Progenitor cell of endocrine pancreas (in vitro differentiated cells): ENCODE measurements at regions not wholly inside any gene's neighbourhood (a gene's known extent, or its start where the extent isn't known, plus 50 kb on each side); places are given as distances from the start of the nearest gene placed in this dataset.

ENCODE experiments used
- DNase-seq: peaks from one replicate; pipeline ENCODE4 v3.0.0; 2021; ENCODE audit warnings: low spot score; ENCODE audit not compliant: unreplicated experiment
- H3K27ac Mint-ChIP-seq: 2 replicates; pipeline ENCODE4 v1.8.0; 2021; ENCODE audit warnings: mild to moderate bottlenecking, moderate library complexity, mixed read lengths
- H3K27me3 Mint-ChIP-seq: 2 replicates; pipeline ENCODE4 v1.8.0; 2021; ENCODE audit warnings: mixed read lengths
- H3K36me3 Mint-ChIP-seq: 2 replicates; pipeline ENCODE4 v1.8.0; 2022; ENCODE audit warnings: mixed read lengths; ENCODE audit not compliant: insufficient read depth
- H3K4me1 Mint-ChIP-seq: 2 replicates; pipeline ENCODE4 v1.8.0; 2021; ENCODE audit warnings: low read depth, mixed read lengths
- H3K4me3 Mint-ChIP-seq: 2 replicates; pipeline ENCODE4 v1.8.0; 2021; ENCODE audit warnings: low read depth, mild to moderate bottlenecking, moderate library complexity, mixed read lengths
- H3K9me3 Mint-ChIP-seq: 2 replicates; pipeline ENCODE4 v1.8.0; 2021; ENCODE audit warnings: low read depth, mixed read lengths
- TF ChIP-seq, protein P1 (sequence below): fragments of 200-600 bp; sonication (generic); IDR thresholded peaks from one replicate; pipeline ENCODE4 v1.5.0; 2021; ENCODE audit warnings: antibody characterized with exemption, mild to moderate bottlenecking; ENCODE audit not compliant: unreplicated experiment

DNA sequence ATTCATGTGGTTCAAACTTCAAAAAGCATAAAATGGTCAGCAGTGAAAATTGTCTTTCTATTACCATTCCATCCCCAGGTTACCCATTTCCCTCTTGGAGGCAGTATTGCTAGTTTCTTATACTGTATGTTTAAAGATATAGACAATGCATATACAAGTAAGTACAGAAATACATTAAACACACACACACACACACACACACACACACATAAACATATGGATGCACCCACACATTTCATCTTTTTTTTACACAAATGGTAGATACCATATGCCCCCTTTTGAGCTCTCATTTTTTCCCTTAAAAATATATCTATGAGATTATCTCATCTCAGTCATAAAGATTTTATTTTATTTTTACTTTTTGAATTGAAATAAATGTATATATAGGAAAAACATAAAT, 79.7 kb downstream of the NEUROD6 start:
- no peak for DNase-seq
- H3K9me3 Mint-ChIP-seq, result no peaks in the 10 kb centered on the region
- H3K4me3 Mint-ChIP-seq, result no peak overlapping the region
- no peaks in the 10 kb centered on the region for H3K27me3 Mint-ChIP-seq
- H3K4me1 Mint-ChIP-seq, result peaks cover 4% of the 10 kb centered on the region
- H3K36me3 Mint-ChIP-seq, result no peaks in the 10 kb centered on the region
- TF ChIP-seq, protein P1, sequence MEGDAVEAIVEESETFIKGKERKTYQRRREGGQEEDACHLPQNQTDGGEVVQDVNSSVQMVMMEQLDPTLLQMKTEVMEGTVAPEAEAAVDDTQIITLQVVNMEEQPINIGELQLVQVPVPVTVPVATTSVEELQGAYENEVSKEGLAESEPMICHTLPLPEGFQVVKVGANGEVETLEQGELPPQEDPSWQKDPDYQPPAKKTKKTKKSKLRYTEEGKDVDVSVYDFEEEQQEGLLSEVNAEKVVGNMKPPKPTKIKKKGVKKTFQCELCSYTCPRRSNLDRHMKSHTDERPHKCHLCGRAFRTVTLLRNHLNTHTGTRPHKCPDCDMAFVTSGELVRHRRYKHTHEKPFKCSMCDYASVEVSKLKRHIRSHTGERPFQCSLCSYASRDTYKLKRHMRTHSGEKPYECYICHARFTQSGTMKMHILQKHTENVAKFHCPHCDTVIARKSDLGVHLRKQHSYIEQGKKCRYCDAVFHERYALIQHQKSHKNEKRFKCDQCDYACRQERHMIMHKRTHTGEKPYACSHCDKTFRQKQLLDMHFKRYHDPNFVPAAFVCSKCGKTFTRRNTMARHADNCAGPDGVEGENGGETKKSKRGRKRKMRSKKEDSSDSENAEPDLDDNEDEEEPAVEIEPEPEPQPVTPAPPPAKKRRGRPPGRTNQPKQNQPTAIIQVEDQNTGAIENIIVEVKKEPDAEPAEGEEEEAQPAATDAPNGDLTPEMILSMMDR, result no peak
- H3K27ac Mint-ChIP-seq, result no peak overlapping the region

DNA sequence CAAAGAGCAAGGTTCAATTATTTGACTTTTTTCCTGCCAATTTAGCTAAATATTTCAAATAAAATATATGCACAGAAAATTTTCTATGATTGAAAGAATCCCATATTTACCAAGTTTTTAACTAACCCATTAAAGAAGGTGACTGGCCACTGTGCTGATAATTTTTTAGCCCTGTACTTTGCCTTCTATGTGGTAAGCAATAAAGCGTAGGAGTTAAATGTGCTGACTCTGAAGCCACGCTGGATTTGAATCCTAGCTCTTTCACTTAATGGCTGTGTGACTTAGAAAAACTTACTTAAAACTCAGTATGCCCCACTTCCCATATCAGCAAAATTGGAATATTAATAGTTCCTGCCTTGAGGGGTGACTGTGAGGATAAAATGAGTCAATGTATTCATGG, 82.1 kb downstream of the NEUROD6 start:
- Mint-ChIP-seq H3K4me1 (peaks cover 4% of the 10 kb centered on the region), H3K27ac (no peak overlapping the region), H3K36me3 (no peaks in the 10 kb centered on the region), H3K4me3 (no peak overlapping the region), H3K9me3 (no peaks in the 10 kb centered on the region), H3K27me3 (no peaks in the 10 kb centered on the region)
- TF ChIP-seq, protein P1, result no peak
- no peak for DNase-seq

DNA sequence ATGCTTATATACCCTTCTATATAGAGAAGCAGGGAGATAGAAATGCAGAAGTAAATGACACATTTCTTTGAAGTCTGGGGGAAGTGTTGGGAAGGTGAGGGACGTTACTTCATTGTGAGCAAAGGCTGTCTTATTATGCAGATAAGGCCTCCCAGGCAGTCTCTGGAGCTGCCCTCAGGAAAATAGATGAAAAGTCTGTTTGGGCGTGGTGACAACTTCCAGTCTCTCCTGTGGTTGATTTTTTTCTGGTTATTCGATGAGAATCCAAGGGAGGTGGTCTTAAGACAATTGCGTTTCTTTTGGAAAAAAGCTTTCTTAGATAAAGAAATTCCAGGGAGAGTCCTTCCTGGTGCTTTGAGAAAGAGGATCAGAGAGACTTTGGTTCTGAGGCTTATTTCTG, 84.0 kb downstream of the NEUROD6 start:
- Mint-ChIP-seq H3K4me1 (peaks cover 4% of the 10 kb centered on the region), H3K4me3 (no peak overlapping the region), H3K36me3 (no peaks in the 10 kb centered on the region), H3K27ac (no peak overlapping the region), H3K9me3 (no peaks in the 10 kb centered on the region), H3K27me3 (peaks cover 11% of the 10 kb centered on the region)
- no peak for DNase-seq
- TF ChIP-seq, protein P1, result no peak

DNA sequence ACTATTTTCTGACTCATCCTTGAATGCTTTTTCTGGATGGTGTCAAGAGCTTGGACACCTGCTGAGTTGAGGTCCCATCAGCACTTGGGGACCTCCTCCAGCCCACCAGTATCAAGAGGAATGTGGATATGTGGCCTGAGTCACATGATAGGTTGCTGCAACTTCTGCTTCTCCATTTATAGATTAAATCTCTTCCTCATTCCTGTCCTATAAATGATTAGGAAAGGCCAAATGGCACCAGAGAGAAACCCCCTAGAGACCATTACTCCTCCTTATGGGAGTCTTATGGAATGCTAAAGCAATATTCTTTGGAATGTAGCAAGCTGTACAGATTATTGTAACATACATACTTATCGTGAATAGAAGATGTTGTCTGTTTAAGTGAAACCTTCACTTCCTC, 85.6 kb downstream of the NEUROD6 start:
- DNase-seq, result no peak
- H3K27me3 Mint-ChIP-seq, result peaks cover 19% of the 10 kb centered on the region
- no peaks in the 10 kb centered on the region for H3K4me1 Mint-ChIP-seq
- no peak overlapping the region for H3K27ac Mint-ChIP-seq
- H3K9me3 Mint-ChIP-seq, result no peaks in the 10 kb centered on the region
- TF ChIP-seq, protein P1, result no peak
- no peaks in the 10 kb centered on the region for H3K36me3 Mint-ChIP-seq
- H3K4me3 Mint-ChIP-seq, result no peak overlapping the region

DNA sequence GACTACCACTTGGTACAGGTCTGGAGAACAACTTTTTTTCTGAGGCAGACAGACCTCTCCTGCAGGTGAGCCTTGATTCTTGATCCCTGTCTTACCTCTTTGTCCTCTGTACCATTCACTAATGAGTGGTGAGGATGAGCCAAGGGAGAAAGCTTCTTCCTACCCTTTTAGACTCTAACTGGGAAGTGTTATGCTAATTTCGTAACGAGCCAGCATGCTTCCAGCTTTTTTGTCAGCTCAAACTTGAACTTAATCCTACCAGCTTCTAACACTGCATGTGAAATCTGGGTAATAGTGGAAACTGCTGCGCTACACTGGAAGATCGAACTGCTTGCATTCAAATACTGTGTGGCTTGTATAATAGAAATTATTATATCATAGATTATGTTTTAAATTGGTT, 87.0 kb downstream of the NEUROD6 start:
- TF ChIP-seq, protein P1, result no peak
- Mint-ChIP-seq H3K27ac (no peak overlapping the region), H3K36me3 (no peaks in the 10 kb centered on the region), H3K9me3 (no peaks in the 10 kb centered on the region), H3K27me3 (peaks cover 30% of the 10 kb centered on the region), H3K4me3 (no peak overlapping the region), H3K4me1 (no peaks in the 10 kb centered on the region)
- no peak for DNase-seq

DNA sequence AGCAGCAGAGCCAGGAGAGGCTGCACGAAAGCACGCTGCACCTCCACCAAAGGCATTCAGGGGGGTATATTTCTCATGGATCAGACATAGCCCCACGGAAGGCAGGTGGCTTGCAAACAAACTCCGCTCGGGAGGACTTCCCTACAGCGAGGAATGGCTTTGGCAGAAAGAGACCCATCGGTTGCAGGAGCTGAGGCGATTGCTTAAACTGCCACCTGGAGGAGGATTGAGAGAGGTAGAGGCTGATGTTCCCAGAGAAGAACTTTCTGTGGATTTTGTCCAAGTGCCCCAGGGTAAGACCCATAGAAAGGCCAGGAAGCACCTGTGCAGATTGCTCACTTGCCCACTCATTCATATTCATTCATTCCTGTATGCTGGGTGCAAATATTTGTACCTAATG, 89.1 kb downstream of the NEUROD6 start:
- no peak for DNase-seq
- no peak overlapping the region for H3K27ac Mint-ChIP-seq
- no peaks in the 10 kb centered on the region for H3K36me3 Mint-ChIP-seq
- H3K9me3 Mint-ChIP-seq, result no peaks in the 10 kb centered on the region
- H3K4me3 Mint-ChIP-seq, result no peak overlapping the region
- H3K27me3 Mint-ChIP-seq, result peaks cover 31% of the 10 kb centered on the region
- no peaks in the 10 kb centered on the region for H3K4me1 Mint-ChIP-seq
- TF ChIP-seq, protein P1, result no peak
